ENCODE measurements at regions not wholly inside any gene's neighbourhood (a gene's known extent, or its start where the extent isn't known, plus 50 kb on each side); places are given as distances from the start of the nearest gene placed in this dataset.

DNA sequence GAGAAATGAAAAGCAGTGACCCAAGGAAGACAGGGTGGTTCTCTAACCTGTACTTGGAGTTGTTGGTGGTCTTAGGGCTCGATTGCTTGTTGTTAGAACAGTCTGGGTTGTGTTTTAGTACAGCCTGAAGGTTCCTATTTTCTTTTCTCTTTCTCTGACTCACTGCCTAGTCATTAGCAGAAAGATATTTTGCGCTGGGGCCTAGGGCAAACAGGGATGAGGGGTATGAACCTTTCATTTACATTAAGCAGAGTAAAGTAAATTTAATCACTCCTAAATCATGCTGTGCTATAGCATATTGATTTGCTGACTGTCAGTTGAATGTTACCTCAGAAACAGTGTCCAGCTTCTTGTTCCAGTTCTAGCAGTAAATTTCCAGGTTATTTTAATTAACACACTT, 197.2 kb downstream of the RWDD3 start:
- no peak for DNase-seq (ENCODE audit: low spot score)

DNA sequence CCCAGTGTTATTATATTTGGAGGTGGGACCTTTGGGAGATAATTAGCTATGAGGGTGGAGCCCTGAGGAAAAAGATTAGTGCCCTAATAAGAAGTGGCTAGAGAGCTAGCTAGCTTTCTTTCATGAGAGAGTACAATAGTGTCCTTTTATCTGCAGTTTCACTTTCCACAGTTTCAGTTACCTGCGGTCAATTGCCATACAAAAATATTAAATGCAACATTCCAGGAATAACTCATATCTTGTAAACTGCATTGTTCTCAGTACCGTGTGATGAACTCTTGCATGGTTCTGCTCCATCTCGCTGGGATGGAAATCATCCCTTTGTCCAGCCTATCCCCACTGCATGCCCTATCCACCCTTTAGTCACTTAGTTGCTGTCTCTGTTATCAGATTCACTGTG, 201.6 kb downstream of the RWDD3 start:
- DNase-seq (ENCODE audit: low spot score): no peak

DNA sequence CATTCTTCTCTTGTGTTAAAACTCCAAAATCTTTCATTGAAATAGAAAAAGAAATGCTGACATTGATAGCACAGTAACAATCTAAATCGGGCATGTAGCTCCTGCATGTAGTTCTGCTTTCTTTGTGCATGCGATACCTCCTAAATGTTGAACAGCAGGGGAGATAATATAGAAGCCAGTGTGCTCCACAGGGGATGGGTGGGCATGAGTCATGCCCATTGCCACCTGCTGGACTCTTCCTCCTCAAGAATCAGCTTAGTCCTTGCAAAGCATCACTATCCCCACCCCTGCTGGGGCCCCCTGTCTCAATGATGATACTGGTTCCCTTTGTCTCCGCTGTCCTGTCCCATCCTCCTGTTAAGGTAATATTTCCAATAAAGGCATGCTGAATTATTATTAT, 203.0 kb downstream of the RWDD3 start:
- DNase-seq (ENCODE audit: low spot score): no peak

DNA sequence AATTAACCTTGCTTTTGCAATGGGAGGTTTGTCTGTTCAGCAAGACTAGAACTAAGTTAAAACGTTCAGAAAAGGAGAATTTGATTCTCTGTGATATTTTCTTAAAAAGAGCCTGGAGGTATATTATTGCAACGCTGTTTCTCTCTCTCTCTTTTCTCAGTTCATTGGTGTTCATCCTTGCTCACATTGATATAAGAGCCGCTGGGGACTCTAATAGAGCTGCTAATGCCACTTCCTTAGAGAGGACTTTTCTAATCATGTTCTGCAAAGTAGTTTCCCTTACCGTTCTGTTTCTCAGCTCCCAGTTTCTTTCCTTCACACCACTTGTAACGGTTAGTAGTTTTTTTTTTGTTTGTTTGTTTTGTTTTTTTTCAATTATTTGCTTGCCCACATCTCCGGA, 203.8 kb downstream of the RWDD3 start:
- DNase-seq (ENCODE audit: low spot score): no peak

DNA sequence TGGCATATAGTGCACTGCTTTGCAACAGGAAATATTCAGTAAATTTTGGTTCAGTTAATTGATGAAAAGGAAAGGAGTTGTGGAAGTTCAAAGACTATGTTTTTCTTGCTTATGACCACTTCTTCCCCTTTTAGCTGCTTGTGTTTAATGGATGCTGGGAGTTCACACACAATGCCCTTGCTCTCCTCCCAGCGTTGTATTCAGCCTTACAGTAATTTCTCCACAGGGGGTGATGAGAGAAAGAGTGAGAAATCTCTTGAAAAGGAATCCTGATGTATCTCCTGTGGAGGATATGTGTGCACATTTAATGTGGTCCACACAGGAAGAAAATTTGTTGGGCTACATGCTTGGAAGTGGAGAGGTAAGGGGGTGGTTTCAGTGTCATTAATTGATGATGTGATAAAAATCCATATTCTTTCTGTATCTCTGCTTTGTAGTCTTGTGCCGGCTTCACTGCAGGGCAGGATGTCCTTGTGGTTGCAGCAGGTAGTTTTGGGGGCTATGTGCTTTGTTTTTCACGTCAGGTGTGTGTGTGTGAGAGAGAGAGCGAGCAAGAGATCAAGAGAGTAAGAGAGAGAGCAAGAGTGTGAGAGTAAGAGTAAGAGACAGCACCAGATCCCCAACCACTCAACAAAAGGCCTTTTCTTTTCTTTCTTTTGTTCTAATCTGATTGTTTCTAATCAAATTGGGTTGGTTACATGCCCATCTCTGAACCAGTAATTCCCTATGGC, 204.4 kb downstream of the RWDD3 start:
- no peak for DNase-seq (ENCODE audit: low spot score)

DNA sequence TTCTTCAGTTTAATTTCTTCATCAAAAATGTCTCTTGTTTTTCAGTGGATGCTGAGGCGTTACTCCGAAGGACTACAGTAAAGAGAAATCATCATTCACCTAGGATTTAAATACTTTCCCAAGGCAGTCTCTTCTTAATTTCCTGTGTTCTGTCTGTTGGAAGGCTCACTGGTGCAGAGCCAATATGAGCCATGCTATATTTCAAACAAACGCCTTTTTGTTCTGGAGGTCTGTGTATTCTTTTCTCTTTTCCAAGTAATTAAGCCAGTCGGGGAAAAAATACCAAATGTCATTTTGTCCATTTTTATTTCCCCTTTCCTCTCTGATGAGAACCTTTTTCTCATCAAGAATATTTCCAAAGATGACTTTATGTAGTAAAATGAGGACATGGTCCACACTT, 206.5 kb downstream of the RWDD3 start:
- DNase-seq (ENCODE audit: low spot score): no peak

DNA sequence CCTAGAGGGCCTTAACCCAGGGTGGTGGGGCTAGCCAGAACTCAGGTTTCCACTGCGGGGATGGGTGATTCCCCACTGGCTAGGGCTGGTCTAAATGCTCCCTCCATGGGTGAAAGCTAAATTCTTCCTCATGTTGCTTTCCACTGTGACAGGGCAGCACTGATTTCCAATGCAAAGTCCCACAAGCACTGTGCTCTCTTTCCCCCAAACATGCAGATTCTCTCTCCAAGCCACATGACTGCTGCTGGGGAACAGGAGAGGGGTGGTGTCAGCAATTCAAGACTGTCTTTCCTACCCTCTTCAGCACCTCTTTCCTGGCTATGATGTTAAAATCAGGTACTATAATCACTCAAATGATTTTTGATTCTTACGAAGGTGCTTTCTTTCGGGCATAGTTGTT, 215.5 kb downstream of the RWDD3 start:
- no peak for DNase-seq (ENCODE audit: low spot score)

DNA sequence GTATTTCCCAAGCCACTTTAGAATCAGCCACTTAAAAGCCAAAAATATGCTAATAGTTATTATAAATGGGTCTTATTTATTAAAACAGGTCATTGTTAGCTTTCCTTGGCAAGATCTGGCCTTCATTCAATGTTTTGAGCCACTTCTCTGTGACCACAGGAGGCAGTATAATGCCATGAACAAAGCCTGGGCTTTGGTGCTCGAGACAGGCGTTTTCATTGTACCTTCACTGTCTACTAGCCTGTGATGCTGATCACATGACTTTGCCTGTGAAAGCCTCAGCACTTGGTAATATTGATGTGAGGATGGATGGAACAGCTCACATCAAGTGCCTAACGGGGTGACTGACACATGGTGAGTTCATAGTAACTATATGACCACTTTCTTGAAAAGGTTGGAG, 217.0 kb downstream of the RWDD3 start:
- DNase-seq (ENCODE audit: low spot score): no peak

DNA sequence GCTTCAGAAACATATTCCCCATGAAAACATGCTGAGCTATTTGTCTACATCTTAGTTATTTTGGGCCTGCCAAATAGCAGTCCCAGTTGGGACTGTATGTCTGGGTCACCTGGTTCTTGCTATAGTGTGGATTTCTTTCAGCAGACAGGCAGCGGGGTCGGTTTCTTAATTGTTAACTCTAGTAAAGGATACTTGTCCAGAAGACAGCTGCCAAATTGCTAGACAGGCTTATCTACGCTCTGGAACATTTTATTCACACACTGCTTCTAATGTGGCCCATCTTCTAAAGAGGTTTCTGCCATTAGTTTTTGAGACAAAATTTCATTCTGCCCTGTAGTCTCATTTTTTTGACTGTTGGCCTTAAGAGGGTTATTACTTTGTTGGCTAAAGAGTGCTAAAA, 217.9 kb downstream of the RWDD3 start:
- DNase-seq (ENCODE audit: low spot score): no peak

DNA sequence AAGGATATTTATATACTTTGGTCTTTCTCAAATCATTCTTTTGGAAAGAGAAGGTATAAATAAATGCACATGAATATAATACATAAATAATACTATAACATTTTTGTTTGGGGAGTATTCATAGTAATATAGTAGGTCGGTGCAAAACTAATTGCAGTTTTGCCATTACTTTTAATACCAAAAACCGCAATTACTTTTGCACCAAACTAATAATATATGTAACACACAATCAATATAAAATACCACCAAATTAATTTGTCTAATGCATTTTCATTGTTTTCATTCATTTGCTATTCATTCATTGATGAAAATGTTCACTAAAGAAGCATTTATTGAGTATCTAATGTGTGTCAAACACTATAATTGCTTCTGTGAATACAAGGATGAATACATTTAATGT, 219.0 kb downstream of the RWDD3 start:
- no peak for DNase-seq (ENCODE audit: low spot score)

DNA sequence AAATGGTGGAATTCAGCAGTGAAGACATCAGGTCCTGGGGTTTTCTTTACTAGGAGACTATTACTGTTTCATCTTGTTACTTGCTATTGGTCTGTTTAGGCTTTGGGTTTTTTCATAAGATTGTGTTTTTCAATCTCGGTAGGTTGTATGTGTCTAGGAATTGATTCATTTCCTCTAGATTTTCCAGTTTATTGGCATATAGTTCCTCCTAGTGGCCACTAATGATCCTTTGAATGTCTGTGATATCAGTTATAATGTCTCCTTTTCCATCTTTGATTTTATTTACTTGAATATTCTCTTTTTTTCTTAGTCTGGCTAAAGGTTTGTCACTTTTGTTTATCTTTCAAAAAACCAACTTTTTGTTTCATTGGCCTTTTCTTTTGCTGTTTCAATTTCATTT, 233.0 kb downstream of the RWDD3 start:
- DNase-seq (ENCODE audit: low spot score): no peak

DNA sequence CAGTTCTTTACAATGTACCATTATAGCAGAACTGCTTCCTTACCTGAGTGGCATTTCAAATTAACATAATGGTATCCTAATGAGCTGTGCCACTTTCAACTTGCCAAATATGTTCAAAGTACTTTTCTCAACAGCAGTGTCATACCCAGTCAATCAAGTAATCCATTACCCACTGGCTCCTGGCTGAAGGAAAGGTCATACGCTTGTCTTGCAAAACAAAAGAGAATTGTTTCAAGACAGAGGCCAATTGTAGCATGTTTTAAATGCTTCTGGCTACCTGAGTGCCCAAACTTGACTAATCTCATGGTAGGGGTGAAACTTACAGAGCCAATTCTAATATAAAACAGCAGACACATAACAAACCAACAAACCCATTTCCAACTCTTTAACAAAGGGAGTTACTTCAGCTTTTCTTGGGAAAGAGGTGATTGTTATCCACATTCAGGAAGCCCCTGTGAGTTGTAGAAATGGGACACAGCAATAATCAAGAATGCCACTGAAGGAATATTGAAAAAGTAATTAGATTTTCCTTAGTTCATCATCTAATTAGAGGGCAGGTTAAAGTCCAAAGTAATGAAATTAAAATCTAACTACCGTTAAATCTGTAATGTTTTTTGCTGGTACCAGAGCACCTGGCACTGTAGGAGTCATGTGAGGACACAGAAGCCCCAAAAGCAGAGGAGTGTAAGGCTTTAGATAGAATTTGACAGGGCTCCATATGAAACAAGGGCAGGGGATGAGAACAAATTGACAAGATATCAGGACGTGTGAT, 241.9 kb downstream of the RWDD3 start:
- no peak for DNase-seq (ENCODE audit: low spot score)

DNA sequence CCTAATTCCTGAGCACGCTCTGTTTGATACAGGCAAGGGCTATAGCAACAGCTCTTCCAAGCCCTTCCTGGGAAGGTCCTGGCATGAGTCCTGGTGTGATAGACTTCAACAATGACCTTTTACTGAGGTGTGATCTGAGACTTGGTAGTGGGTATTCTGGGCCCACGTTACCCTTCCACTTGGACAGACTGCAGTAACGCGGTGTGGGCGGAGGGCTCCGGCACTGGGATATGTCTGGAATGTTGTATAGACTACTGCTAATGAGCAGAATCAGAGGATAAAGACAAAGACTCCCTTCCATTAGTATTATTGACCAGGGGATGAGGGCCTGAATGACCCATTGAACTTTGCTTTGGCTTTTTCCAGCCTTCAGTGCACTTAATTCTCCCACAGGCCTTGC, 262.3 kb downstream of the RWDD3 start:
- no peak for DNase-seq (ENCODE audit: low spot score)

DNA sequence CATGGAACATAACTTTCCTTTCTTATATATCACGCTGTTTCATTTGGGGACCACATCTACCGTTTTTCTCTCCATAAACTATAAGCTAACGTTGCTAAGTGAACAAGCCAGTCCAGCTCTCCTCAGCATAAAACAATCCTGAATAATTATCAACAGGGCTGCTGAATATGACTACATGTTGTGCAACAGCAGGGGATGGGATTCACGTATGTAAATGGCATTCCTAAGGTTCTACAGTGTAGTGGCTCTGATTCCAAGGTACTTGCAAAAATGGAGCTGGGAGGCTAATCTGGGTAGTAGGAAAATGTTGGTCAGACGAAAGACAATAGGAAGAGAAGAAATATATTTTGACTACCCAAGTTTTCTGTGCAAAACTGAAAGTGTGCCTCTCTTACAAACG, 262.8 kb downstream of the RWDD3 start:
- no peak for DNase-seq (ENCODE audit: low spot score)

DNA sequence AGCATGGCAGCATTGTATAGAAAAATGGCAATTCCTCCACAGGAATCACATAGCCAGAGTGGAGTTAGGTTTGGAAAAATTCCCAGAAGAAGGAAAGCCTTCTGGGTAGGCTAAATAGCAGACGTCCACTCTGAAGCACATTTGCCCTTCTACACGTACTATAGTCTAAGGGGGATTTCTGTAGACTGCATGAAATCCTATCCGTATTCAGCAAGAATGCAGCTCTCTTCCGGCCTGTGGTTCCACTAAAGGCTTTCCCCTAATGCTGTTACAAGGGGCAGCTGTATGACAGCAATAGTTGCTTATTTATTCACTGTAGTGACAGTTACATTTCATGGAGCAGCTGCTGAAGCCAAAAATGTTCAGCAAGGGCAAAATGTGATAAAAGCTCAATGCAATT, 263.6 kb downstream of the RWDD3 start:
- DNase-seq (ENCODE audit: low spot score): no peak

DNA sequence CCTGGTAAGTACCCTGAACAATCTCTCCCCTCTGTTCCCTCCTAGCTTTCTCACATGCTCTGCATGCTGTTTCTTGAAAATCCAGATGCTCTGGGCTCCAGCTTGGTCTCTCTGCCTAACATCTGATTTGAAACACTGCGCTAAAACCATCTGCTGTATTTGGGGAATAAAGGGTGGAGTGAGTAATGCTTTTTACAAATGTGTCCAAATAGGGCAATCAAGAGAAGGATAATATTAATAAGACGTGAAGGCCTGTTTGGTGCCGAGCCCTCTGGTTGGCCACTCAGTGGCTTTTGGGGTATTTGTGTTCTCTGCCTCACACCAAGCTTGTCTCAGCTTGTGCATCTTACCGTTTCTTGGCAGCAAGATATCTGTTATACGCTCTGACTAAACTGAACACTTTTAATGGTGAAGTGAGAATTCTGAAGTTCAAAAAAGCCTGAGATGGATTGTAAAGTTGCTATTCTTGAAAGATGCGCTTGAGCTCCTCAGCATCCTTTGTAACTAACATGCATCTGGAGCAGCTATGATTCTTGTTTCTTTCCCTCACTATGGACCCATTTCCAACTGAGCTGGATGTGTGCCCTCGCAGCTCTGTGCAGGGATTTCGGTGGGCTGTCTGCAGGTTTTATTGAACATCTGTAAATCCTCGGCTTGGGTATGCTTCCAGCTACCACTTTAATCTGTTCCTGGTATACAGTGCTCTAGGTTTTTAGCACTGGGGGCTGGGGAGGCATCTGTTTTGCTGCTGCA, 269.4 kb downstream of the RWDD3 start:
- DNase-seq (ENCODE audit: low spot score): no peak

DNA sequence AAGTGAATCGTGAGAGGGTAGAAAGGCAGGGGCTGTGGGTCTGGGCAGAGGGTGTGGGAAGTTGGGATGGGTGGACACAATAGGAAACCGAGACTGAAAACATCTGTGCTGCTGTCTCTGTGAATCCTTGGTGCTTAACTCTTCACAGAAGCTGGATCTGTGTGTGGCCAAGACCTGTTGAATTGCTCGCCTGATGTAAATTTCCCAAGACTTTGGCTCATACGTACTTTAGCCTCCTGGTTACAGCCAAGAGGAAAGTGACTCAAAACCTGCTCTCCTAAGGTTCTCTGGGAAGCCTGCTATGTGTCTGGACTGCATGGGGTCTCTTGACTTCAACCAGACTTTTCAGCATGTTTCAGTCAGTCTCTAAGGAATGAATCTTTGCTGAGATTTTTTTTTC, 270.3 kb downstream of the RWDD3 start:
- no peak for DNase-seq (ENCODE audit: low spot score)

DNA sequence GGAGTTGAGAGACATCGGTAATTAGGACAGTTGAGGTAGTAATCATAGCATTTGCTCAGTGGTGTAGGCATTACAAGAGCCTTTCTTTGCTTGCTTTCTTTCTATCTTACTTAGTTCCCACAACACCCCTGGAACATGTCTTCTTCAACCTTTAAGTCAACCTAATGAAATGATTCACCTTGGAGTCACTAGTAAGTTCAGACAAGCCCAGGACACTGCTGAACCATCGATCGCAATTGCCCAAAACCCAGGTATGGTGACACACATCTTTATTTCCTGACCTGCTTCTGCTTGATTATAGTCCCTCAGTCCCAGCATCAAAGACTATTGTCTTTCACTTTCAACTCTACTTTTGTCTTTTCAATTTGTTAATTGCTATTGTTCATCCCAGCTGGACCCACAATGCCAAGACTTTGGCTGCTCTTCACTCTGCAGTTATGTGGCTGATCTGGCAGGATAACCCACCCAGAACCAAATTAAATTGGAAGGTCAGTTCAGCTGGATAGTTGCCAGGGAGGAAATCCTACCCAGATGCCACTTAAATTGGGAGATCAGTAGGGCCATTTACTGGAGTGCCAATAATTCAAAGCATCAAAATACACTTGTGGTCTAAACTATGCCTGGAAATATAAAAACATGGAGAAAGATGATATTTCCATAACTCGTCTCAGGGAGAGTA, 272.9 kb downstream of the RWDD3 start:
- DNase-seq (ENCODE audit: low spot score): no peak

DNA sequence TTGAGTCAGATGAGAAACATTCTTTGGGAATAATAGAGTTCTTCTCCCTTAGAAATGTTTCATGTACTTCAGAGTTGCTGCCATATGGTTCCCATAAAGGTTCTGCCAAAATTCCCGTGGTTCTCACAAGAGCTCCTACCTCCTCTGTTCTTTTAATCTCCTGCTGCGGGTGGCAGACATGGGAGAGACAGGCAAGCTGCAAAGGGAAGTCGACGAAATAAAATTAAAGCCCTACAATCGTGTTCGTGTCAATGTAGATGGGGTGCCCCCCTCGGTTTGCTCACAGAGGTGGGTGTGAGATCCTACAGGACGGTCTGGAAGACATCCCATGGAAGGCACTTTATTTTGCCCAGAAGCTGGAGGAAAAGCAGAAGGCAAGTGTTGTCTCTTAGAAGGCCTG, 276.0 kb downstream of the RWDD3 start:
- DNase-seq (ENCODE audit: low spot score): no peak

DNA sequence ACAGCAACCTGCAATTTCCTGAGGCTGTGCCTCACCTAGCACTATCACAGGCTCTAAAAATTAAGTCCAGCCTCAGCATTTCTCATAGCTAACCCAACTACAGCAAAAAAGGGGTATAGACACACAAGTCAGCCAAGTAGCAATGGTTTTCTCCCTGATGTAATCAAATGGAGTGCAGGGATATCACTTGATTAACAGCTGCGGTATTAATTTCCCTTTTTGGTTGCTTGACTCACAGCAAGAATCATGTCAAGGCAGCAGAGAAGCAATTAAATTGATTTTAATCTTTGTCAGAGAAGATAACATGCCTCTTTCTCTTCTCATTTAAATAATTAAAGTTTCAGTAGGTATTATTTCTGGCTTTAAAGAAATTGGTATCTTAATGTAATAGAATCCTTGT, 278.9 kb downstream of the RWDD3 start:
- DNase-seq (ENCODE audit: low spot score): no peak

DNA sequence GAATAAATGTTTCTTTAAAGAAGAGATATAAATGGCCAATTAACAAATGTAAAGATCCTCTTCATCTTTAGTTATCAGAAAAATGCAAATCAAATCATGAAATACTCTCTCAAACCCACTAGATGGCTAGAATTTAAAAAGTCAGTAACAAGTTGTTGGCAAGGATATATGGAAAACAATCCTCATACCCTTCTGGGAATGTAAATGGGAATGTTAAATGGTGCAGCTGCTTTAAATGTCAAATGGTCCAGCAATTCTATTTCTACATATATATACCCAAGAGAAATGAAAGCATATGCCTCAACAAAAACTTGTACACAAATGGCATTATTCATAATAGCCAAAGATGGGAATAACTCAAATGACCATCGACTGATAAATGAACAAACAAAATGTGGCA, 283.5 kb downstream of the RWDD3 start:
- no peak for DNase-seq (ENCODE audit: low spot score)

DNA sequence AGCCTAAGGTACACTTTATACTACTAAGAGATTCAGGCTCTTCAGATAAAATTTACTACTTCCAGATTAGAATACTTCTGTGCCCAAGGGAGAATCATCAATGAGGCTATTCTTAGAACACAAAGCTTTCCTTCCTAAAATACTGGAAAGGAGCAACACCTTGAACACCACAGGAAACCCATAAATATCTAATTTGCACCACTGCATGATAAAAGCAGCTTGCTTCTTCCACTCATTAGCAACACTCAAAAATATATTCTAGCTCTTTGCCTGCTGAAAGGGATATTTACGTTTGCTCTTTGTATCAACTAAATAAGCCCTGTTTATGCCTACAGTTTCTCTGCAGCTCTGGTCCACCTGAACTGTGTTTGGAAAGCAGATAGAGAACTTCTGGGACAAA, 284.3 kb downstream of the RWDD3 start:
- no peak for DNase-seq (ENCODE audit: low spot score)

DNA sequence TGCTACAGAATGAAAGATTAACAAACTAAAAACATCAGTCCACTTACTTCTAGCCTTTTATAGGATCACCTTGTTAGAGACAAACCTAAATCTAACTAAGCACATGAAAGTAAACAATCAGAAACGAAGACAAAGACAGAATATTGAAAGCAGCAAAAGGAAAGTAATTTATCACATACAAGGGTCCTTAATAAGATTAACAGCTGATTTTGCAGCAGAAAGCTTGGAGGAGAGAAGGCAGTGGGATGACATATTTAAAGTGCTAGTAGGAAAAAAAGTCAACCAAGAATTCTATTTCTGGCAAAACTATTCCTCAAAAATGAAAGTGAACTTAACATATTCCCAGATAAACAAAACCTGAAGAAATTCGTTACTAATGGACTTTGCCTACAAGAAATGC, 286.4 kb downstream of the RWDD3 start:
- DNase-seq (ENCODE audit: low spot score): no peak

Measured in RKO (cell line).